Adrenal gland (tissue), 9 donors: ENCODE measurements at regions not wholly inside any gene's neighbourhood (a gene's known extent, or its start where the extent isn't known, plus 50 kb on each side); places are given as distances from the start of the nearest gene placed in this dataset.

ENCODE experiments used
- DNase-seq, 7 donors: peaks; one replicate each; pipeline ENCODE4 v3.0.0-alpha.2; 2019 to 2020
- H3K27ac ChIP-seq, 5 donors: fragments of 200-600 bp; sonication (generic) in 4 of 5; 1 replicate in 3 of 5; 2 replicates in 2 of 5; pipeline versions ENCODE4 v1.5.1 to v1.8.0; 2016 to 2020; ENCODE audit warnings: mild to moderate bottlenecking in 1 of 5
- H3K27me3 ChIP-seq: fragments of 200-600 bp; 2 replicates; pipeline ENCODE4 v1.8.0; 2021
- H3K36me3 ChIP-seq, 2 donors: fragments of 200-600 bp; replicated peaks in 1 of 2; 1 replicate in 1 of 2; 2 replicates in 1 of 2; pipeline versions ENCODE4 v1.5.1 to v1.8.0; 2018 to 2022
- H3K4me1 ChIP-seq, 2 donors: fragments of 200-600 bp; replicated peaks in 1 of 2; 1 replicate in 1 of 2; 2 replicates in 1 of 2; pipeline versions ENCODE4 v1.5.1 to v1.8.0; 2018 to 2021
- H3K4me3 ChIP-seq, 4 donors: fragments of 200-600 bp; sonication (generic) in 3 of 4; one replicate each; pipeline ENCODE4 v1.5.1; 2016 to 2018
- H3K9me3 ChIP-seq, 3 donors: fragments of 200-600 bp; sonication (generic) in 1 of 3; replicated peaks in 1 of 3; 1 replicate in 2 of 3; 2 replicates in 1 of 3; pipeline versions ENCODE4 v1.5.1 to v1.8.0; 2016 to 2021
- CTCF ChIP-seq, 6 experiments: fragments of 450-650 bp in 4 of 6; fragments of 200-600 bp in 2 of 6; sonication (generic) in 1 of 6; IDR thresholded peaks; 1 replicate in 5 of 6; 2 replicates in 1 of 6; pipeline versions ENCODE4 v1.5.1 to v1.8.0; 2016 to 2021; ENCODE audit warnings: antibody characterized with exemption in 6 of 6, mild to moderate bottlenecking in 2 of 6, moderate library complexity in 1 of 6
- POLR2A ChIP-seq, 2 donors: fragments of 450-650 bp; IDR thresholded peaks; one replicate each; pipeline ENCODE4 v1.6.1; 2017; ENCODE audit warnings: antibody characterized with exemption in 2 of 2, mild to moderate bottlenecking in 2 of 2, moderate library complexity in 1 of 2
- WGBS, 4 donors: extraction: QIAGEN DNeasy Blood & Tissue Kit in 2 of 4; methylation state at CpG; one replicate each; pipeline versions ENCODE4 v1.1.5 to v1.1.7; 2013 to 2017; 5-methylcytosine and 5-hydroxymethylcytosine counted together
- intact Hi-C, 2 donors: fragments of 100-400 bp; cut with DNase I; formaldehyde crosslinking; loops; one replicate each; pipeline versions ENCODE4 v1.14.1 to v1.15.0; 2022 to 2023
- donor health status: healthy with polysubstance abuse.
- donor health status: Bipolar disorder and iron deficiency.
- donor health status: DM: yes; HTN: yes; CAD: no.
- donor health status: DM: no; HTN: no; CAD: no.
- donor health status: DM: no; HTN: no; CAD: no.

GRCh38 chr21:23292292-23292691 lies 2294.1 kb downstream of the NCAM2 start:
- no peak for DNase-seq
- intact Hi-C loops = no loop called here
- H3K36me3 ChIP-seq = no peaks in the 10 kb centered on the region
- H3K27ac ChIP-seq = no peak overlapping the region
- TF ChIP-seq CTCF (IDR thresholded peaks at IDR 0.05) (no peak), POLR2A (IDR thresholded peaks at IDR 0.05) (no peak)
- H3K9me3 ChIP-seq = no peaks in the 10 kb centered on the region
- 78 to 91% (median 83%) methylated on average over 3 of the region's 3 CpGs for WGBS, 4 donors
- no peaks in the 10 kb centered on the region for H3K4me1 ChIP-seq
- H3K4me3 ChIP-seq = no peak overlapping the region
- no peaks in the 10 kb centered on the region for H3K27me3 ChIP-seq

- no peak for DNase-seq
- Histone ChIP-seq H3K27ac (no peak overlapping the region), H3K4me1 (no peaks in the 10 kb centered on the region), H3K36me3 (no peaks in the 10 kb centered on the region), H3K4me3 (no peak overlapping the region), H3K9me3 (no peaks in the 10 kb centered on the region), H3K27me3 (no peaks in the 10 kb centered on the region)
- WGBS, 4 donors = 79 to 89% (median 85%) methylated on average over 2 of the region's 2 CpGs
- no peak for TF ChIP-seq CTCF (IDR thresholded peaks at IDR 0.05)
- no peak for TF ChIP-seq POLR2A (IDR thresholded peaks at IDR 0.05)
- intact Hi-C loops = no loop called here
Observed at GRCh38 chr21:23281917-23282316, 2283.7 kb downstream of the NCAM2 start.

GRCh38 chr21:23249760-23250159 lies 2251.6 kb downstream of the NCAM2 start:
- no peaks in the 10 kb centered on the region for H3K36me3 ChIP-seq
- no peaks in the 10 kb centered on the region for H3K27me3 ChIP-seq
- no peak for TF ChIP-seq CTCF (IDR thresholded peaks at IDR 0.05)
- TF ChIP-seq POLR2A (IDR thresholded peaks at IDR 0.05) = no peak
- DNase-seq = no peak
- no peak overlapping the region for H3K27ac ChIP-seq
- no peaks in the 10 kb centered on the region for H3K4me1 ChIP-seq
- WGBS, 4 donors = 38 to 58% (median 49%) methylated on average over 1 of the region's 1 CpG
- intact Hi-C loops = no loop called here
- no peaks in the 10 kb centered on the region for H3K9me3 ChIP-seq
- no peak overlapping the region for H3K4me3 ChIP-seq

- Histone ChIP-seq H3K9me3 (no peaks in the 10 kb centered on the region), H3K4me1 (no peaks in the 10 kb centered on the region), H3K36me3 (no peaks in the 10 kb centered on the region), H3K27me3 (no peaks in the 10 kb centered on the region), H3K4me3 (no peak overlapping the region), H3K27ac (no peak overlapping the region)
- no peak for DNase-seq
- TF ChIP-seq CTCF (IDR thresholded peaks at IDR 0.05) (no peak), POLR2A (IDR thresholded peaks at IDR 0.05) (no peak)
- 53 to 60% (median 58%) methylated on average over 2 of the region's 2 CpGs for WGBS, 4 donors
- intact Hi-C loops = no loop called here
Observed at GRCh38 chr21:23247334-23247733, 2249.1 kb downstream of the NCAM2 start.
